HepG2 (cell line): ENCODE measurements at regions not wholly inside any gene's neighbourhood (a gene's known extent, or its start where the extent isn't known, plus 50 kb on each side); places are given as distances from the start of the nearest gene placed in this dataset.

Experiments
- ATAC-seq: fragments of 200-7000 bp; cut with Tn5 transposase; 3 replicates; pipeline ENCODE4 v1.9.1; 2020; ENCODE audit warnings: mild to moderate bottlenecking, moderate library complexity
- BruUV-seq: library from RNA; stranded (reverse); fragments of 400-500 nt; replicated peaks from 2 replicates; lab custom pipeline; 2021; lab: Mats Ljungman, UMichigan
- CTCF ChIA-PET: fragments of 300-600 bp; formaldehyde crosslinking; extraction: SDS; loops from one replicate; lab custom pipeline; 2021; ENCODE audit warnings: low total read pairs, inconsistent platforms, low intra/inter-chr PET ratio; lab: Yijun Ruan, JAX
- POLR2A ChIA-PET: fragments of 350-600 bp; sonication (Branson Sonifier 250); formaldehyde crosslinking; loops from one replicate; lab custom pipeline; 2020; ENCODE audit warnings: antibody characterized with exemption, inconsistent platforms; lab: Yijun Ruan, JAX
- DNase-seq: peaks from one replicate; pipeline ENCODE4 v3.0.0-alpha.2; 2015; ENCODE audit warnings: low spot score
- FAIRE-seq: peaks from 3 replicates; lab custom pipeline; 2011; peaks lifted over from hg19 to GRCh38; lab: Jason Lieb, UNC
- H2AFZ ChIP-seq: one replicate; pipeline ENCODE4 v1.6.1; 2011; ENCODE audit warnings: low read length, inconsistent platforms
- H3K27ac ChIP-seq: fragments of 300-600 bp; 3 replicates; pipeline ENCODE4 v1.8.0; 2011; ENCODE audit warnings: mixed run types, mild to moderate bottlenecking, mixed read lengths, low read length, inconsistent platforms; ENCODE audit not compliant: insufficient read depth; ENCODE audit errors: extremely low read length
- H3K27me3 ChIP-seq, 2 experiments: fragments of 200-600 bp in 1 of 2; 2 replicates in 1 of 2; 3 replicates in 1 of 2; pipeline versions ENCODE4 v1.6.0 to v1.8.0; 2011; ENCODE audit warnings: low read length in 2 of 2, mild to moderate bottlenecking in 2 of 2, moderate library complexity in 2 of 2, inconsistent platforms in 1 of 2; ENCODE audit not compliant: insufficient read depth in 2 of 2, control insufficient read depth in 1 of 2
- H3K36me3 ChIP-seq, 2 experiments: fragments of 200-600 bp in 1 of 2; replicated peaks in 1 of 2; 2 replicates in 1 of 2; 3 replicates in 1 of 2; pipeline versions ENCODE4 v1.5.1 to v1.8.0; 2011; ENCODE audit warnings: low read length in 2 of 2, inconsistent platforms in 1 of 2; ENCODE audit not compliant: insufficient read depth in 2 of 2, control insufficient read depth in 1 of 2
- H3K4me1 ChIP-seq: 2 replicates; pipeline ENCODE4 v1.5.1; 2012; ENCODE audit warnings: low read length, inconsistent platforms; ENCODE audit not compliant: insufficient read depth
- H3K4me2 ChIP-seq: 2 replicates; pipeline ENCODE4 v1.6.0; 2011; ENCODE audit warnings: low read depth, low read length, inconsistent platforms
- H3K4me3 ChIP-seq, 3 experiments: fragments of 200-600 bp in 1 of 3; sonication (generic), shearing (Covaris generic) in 1 of 3; replicated peaks in 1 of 3; 2 replicates each; pipeline ENCODE4 v1.5.1; 2011 to 2016; ENCODE audit warnings: low read length in 3 of 3, inconsistent platforms in 2 of 3, low read depth in 2 of 3, mild to moderate bottlenecking in 2 of 3, control low read depth in 1 of 3, mixed read lengths in 1 of 3; ENCODE audit not compliant: insufficient read depth in 1 of 3
- H3K79me2 ChIP-seq: one replicate; pipeline ENCODE4 v1.6.1; 2011; ENCODE audit warnings: low read length, inconsistent platforms; ENCODE audit not compliant: insufficient read depth
- H3K9ac ChIP-seq: 2 replicates; pipeline ENCODE4 v1.6.0; 2011; ENCODE audit warnings: mild to moderate bottlenecking, low read depth, low read length, inconsistent platforms; ENCODE audit not compliant: insufficient read depth
- H3K9me3 ChIP-seq: 2 replicates; pipeline ENCODE4 v1.5.1; 2012; ENCODE audit warnings: mild to moderate bottlenecking, low read length
- H4K20me1 ChIP-seq: 2 replicates; pipeline ENCODE4 v1.6.0; 2011; ENCODE audit warnings: inconsistent platforms, mild to moderate bottlenecking, low read length, moderate library complexity; ENCODE audit not compliant: insufficient read depth
- MAFF ChIP-seq: IDR thresholded peaks from 2 replicates; pipeline ENCODE4 v1.6.1; 2011; ENCODE audit warnings: low read depth, low read length, improper control_type of control experiment
- MAFK ChIP-seq, 2 experiments: IDR thresholded peaks in 1 of 2; conservative IDR thresholded peaks in 1 of 2; 2 replicates each; pipeline ENCODE4 v1.6.1; 2011; ENCODE audit warnings: improper control_type of control experiment in 2 of 2, low read length in 2 of 2
- RFX3 ChIP-seq: IDR thresholded peaks from 2 replicates; pipeline ENCODE4 v1.6.1; 2016; ENCODE audit warnings: missing biosample characterization, missing genetic modification reagents
- RXRA ChIP-seq: sonication (generic); formaldehyde crosslinking; IDR thresholded peaks from 2 replicates; pipeline ENCODE4 v1.5.1; 2020; ENCODE audit warnings: missing genetic modification reagents
- ZNF496 ChIP-seq: sonication (generic); formaldehyde crosslinking; IDR thresholded peaks from 2 replicates; pipeline ENCODE4 v1.8.1; 2023; ENCODE audit warnings: mild to moderate bottlenecking, moderate library complexity, missing genetic modification reagents; ENCODE audit not compliant: insufficient replicate concordance
- ZNF549 ChIP-seq: sonication (generic); formaldehyde crosslinking; IDR thresholded peaks from 2 replicates; pipeline ENCODE4 v1.5.0; 2020; ENCODE audit warnings: missing genetic modification reagents
- WGBS: methylation state at CpG from one replicate; pipeline ENCODE4 v1.1.6; 2017; ENCODE audit warnings: low lambda C conversion rate; 5-methylcytosine and 5-hydroxymethylcytosine counted together
- in situ Hi-C: cut with HindIII; loops from 2 replicates; pipeline ENCODE4 v1.10.0; 2017; ENCODE audit warnings: low pct_unique_long_range_greater_than_20kb; ENCODE audit not compliant: extremely low pct_ligation_motif_present
- intact Hi-C: fragments of 100-400 bp; cut with micrococcal nuclease; formaldehyde crosslinking; loops from one replicate; pipeline ENCODE4 v1.10.0; 2022; ENCODE audit not compliant: unreplicated experiment
- TF ChIP-seq, protein P1 (sequence below): sonication (generic); formaldehyde crosslinking; IDR thresholded peaks from 2 replicates; pipeline ENCODE4 v1.5.1; 2020; ENCODE audit warnings: mild to moderate bottlenecking, missing genetic modification reagents

DNA sequence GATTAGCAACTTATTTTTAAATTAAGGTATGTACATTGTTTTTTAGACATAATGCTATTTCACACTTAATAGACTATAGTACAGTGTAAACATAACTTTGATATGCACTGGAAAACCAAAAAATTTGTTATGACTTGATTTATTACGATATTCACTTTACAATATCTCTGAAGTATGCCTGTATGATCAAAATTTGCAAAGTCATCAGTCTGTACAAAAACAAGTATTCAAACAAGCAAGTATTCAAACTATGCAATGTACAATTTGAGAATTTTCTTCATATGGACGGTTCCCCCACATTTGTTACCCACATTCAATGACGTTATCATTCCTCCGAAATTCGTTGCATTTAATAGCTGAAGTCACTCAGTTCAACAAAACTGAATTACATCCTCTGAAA is 147.9 kb downstream of the AVL9 start:
- H3K9me3 ChIP-seq, result no peaks in the 10 kb centered on the region
- no peak overlapping the region for H2AFZ ChIP-seq
- H4K20me1 ChIP-seq, result no peaks in the 10 kb centered on the region
- WGBS, result 97% methylated on average over 5 of the region's 5 CpGs
- DNase-seq (no peak), FAIRE-seq (no peak), ATAC-seq (no peak)
- in situ Hi-C loops (no loop called here), intact Hi-C loops (no loop called here)
- H3K79me2 ChIP-seq, result no peaks in the 10 kb centered on the region
- TF ChIP-seq, protein P1, sequence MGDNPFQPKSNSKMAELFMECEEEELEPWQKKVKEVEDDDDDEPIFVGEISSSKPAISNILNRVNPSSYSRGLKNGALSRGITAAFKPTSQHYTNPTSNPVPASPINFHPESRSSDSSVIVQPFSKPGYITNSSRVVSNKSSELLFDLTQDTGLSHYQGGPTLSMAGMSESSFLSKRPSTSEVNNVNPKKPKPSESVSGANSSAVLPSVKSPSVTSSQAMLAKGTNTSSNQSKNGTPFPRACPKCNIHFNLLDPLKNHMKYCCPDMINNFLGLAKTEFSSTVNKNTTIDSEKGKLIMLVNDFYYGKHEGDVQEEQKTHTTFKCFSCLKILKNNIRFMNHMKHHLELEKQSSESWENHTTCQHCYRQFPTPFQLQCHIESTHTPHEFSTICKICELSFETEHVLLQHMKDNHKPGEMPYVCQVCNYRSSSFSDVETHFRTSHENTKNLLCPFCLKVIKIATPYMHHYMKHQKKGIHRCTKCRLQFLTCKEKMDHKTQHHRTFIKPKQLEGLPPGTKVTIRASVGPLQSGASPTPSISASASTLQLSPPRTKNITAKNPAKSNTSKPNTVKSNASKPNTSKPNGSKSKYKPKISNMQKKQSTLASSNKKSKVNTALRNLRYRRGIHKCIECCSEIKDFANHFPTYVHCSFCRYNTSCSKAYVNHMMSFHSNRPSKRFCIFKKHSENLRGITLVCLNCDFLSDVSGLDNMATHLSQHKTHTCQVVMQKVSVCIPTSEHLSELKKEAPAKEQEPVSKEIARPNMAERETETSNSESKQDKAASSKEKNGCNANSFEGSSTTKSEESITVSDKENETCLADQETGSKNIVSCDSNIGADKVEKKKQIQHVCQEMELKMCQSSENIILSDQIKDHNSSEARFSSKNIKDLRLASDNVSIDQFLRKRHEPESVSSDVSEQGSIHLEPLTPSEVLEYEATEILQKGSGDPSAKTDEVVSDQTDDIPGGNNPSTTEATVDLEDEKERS (CRISPR knock-in tag), result no peak
- TF ChIP-seq MAFF (peak; percentile 76), ZNF549 (no peak), ZNF496 (no peak), RFX3 (CRISPR knock-in tag) (no peak), RXRA (no peak), MAFK (conservative IDR thresholded peaks at IDR 0.05 in 1 of 2, IDR thresholded peaks at IDR 0.05 in 1 of 2; ENCODE audit: low read length in 2 of 2) (peak; percentile 83 to 86)
- ChIA-PET POLR2A (no interaction called here), CTCF (no interaction called here)
- no peaks in the 10 kb centered on the region for H3K4me1 ChIP-seq
- no peak overlapping the region for H3K4me3 ChIP-seq
- no peaks in the 10 kb centered on the region for H3K36me3 ChIP-seq
- no peak overlapping the region for H3K4me2 ChIP-seq
- H3K9ac ChIP-seq, result no peak overlapping the region
- no peaks in the 10 kb centered on the region for H3K27me3 ChIP-seq
- BruUV-seq, result no TSS peak
- H3K27ac ChIP-seq, result no peak overlapping the region
